OCI-LY1 (cell line): ENCODE measurements at regions not wholly inside any gene's neighbourhood (a gene's known extent, or its start where the extent isn't known, plus 50 kb on each side); places are given as distances from the start of the nearest gene placed in this dataset.

ENCODE experiments used
- EZH2 ChIP-seq: fragments of 200-600 bp; sonication (generic), shearing (Covaris generic); IDR thresholded peaks from 2 replicates; pipeline ENCODE4 v1.8.0; 2017; ENCODE audit warnings: borderline replicate concordance, mixed run types, mild to moderate bottlenecking, antibody characterized with exemption, low read length, moderate library complexity, mixed read lengths
- TF ChIP-seq, protein P1 (sequence below): fragments of 200-600 bp; sonication (generic), shearing (Covaris generic); IDR thresholded peaks from 2 replicates; pipeline ENCODE4 v1.5.1; 2017; ENCODE audit warnings: mild to moderate bottlenecking, antibody characterized with exemption, low read length, moderate library complexity, mixed read lengths

DNA sequence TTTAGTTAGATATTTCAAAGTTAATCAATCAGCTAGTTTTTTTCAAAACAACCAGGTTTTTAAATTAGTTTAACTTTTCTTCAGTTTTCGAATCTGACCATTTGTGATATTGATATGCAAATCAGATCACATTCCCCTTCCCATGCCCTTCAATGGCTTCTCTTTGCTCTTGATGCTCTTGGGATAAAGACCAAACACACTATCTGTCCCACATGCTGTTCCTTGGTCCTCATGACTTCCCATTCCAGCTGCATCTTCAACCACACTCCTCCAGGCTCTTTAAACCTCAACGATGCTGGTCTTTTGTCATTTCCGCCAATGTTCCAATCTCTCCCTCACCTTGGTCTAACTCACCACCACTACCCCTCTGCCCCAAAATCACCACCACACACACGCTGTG lies 285.8 kb downstream of the LMX1A start:
- TF ChIP-seq, protein P1, sequence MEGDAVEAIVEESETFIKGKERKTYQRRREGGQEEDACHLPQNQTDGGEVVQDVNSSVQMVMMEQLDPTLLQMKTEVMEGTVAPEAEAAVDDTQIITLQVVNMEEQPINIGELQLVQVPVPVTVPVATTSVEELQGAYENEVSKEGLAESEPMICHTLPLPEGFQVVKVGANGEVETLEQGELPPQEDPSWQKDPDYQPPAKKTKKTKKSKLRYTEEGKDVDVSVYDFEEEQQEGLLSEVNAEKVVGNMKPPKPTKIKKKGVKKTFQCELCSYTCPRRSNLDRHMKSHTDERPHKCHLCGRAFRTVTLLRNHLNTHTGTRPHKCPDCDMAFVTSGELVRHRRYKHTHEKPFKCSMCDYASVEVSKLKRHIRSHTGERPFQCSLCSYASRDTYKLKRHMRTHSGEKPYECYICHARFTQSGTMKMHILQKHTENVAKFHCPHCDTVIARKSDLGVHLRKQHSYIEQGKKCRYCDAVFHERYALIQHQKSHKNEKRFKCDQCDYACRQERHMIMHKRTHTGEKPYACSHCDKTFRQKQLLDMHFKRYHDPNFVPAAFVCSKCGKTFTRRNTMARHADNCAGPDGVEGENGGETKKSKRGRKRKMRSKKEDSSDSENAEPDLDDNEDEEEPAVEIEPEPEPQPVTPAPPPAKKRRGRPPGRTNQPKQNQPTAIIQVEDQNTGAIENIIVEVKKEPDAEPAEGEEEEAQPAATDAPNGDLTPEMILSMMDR, result no peak
- no peak for TF ChIP-seq EZH2
